Ovary (tissue), 3 donors: ENCODE measurements at regions not wholly inside any gene's neighbourhood (a gene's known extent, or its start where the extent isn't known, plus 50 kb on each side); places are given as distances from the start of the nearest gene placed in this dataset.

Experiments
- CTCF ChIP-seq, 3 donors: fragments of 450-650 bp in 2 of 3; fragments of 200-600 bp in 1 of 3; IDR thresholded peaks; one replicate each; pipeline versions ENCODE4 v1.5.1 to v1.8.0; 2016 to 2022; ENCODE audit warnings: antibody characterized with exemption in 3 of 3, mild to moderate bottlenecking in 1 of 3
- EP300 ChIP-seq: sonication (generic); formaldehyde crosslinking; IDR thresholded peaks from one replicate; pipeline ENCODE4 v1.6.1; 2017; ENCODE audit warnings: antibody characterized with exemption
- donor health status: DM: no; HTN: no; CAD: no.

GRCh38 chr21:41632748-41633475 lies 125.0 kb upstream of the TMPRSS2 start:
- TF ChIP-seq CTCF (IDR thresholded peaks at IDR 0.05) = no peak
- no peak for TF ChIP-seq EP300
